HEK293 (cell line): ENCODE measurements at regions not wholly inside any gene's neighbourhood (a gene's known extent, or its start where the extent isn't known, plus 50 kb on each side); places are given as distances from the start of the nearest gene placed in this dataset.

Source experiments
- ZNF174 ChIP-seq: fragments of 450-650 bp; formaldehyde crosslinking; IDR thresholded peaks from 2 replicates; pipeline ENCODE4 v1.5.0; 2017; ENCODE audit warnings: missing biosample characterization, mild to moderate bottlenecking, missing genetic modification characterization
- ZSCAN30 ChIP-seq: fragments of 450-650 bp; IDR thresholded peaks from 2 replicates; pipeline ENCODE4 v1.5.1; 2018; ENCODE audit warnings: missing biosample characterization, mild to moderate bottlenecking, missing genetic modification characterization, moderate library complexity
- TF ChIP-seq, protein P1 (sequence below): fragments of 450-650 bp; formaldehyde crosslinking; IDR thresholded peaks from 2 replicates; pipeline ENCODE4 v1.5.1; 2016; ENCODE audit warnings: missing biosample characterization, missing genetic modification characterization
- TF ChIP-seq, protein P2 (sequence below): fragments of 450-650 bp; formaldehyde crosslinking; IDR thresholded peaks from 2 replicates; pipeline ENCODE4 v1.5.1; 2016; ENCODE audit warnings: missing biosample characterization, missing genetic modification characterization
- TF ChIP-seq, protein P3 (sequence below): fragments of 450-650 bp; formaldehyde crosslinking; IDR thresholded peaks from 2 replicates; pipeline ENCODE4 v1.5.1; 2016; ENCODE audit warnings: missing biosample characterization, missing genetic modification characterization
- TF ChIP-seq, protein P4 (sequence below): fragments of 450-650 bp; formaldehyde crosslinking; IDR thresholded peaks from 2 replicates; pipeline ENCODE4 v1.5.1; 2017; ENCODE audit warnings: missing biosample characterization, missing genetic modification characterization
- TF ChIP-seq, protein P5 (sequence below): fragments of 450-650 bp; formaldehyde crosslinking; IDR thresholded peaks from 2 replicates; pipeline ENCODE4 v1.5.1; 2016; ENCODE audit warnings: missing biosample characterization, missing genetic modification characterization, borderline replicate concordance

DNA sequence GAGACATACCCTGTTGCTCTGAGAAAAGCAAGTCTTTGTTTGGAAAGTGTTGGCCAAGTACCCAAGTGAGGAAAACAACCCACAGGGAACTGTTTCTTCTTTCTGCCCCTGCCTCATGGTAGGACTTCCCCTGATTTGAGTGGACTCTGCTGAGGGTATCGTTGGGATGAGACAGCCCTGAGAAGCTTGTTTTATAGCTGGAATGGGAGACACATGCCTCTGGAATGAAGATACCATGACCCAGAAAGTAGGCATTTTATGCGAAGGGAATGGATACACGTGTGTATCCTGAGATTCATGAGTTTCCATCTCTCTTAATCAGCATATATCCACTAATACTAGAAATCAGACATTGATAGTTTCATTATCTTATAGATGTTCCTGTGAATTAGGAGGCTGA is 382.3 kb downstream of the ATP23 start:
- TF ChIP-seq, protein P1, sequence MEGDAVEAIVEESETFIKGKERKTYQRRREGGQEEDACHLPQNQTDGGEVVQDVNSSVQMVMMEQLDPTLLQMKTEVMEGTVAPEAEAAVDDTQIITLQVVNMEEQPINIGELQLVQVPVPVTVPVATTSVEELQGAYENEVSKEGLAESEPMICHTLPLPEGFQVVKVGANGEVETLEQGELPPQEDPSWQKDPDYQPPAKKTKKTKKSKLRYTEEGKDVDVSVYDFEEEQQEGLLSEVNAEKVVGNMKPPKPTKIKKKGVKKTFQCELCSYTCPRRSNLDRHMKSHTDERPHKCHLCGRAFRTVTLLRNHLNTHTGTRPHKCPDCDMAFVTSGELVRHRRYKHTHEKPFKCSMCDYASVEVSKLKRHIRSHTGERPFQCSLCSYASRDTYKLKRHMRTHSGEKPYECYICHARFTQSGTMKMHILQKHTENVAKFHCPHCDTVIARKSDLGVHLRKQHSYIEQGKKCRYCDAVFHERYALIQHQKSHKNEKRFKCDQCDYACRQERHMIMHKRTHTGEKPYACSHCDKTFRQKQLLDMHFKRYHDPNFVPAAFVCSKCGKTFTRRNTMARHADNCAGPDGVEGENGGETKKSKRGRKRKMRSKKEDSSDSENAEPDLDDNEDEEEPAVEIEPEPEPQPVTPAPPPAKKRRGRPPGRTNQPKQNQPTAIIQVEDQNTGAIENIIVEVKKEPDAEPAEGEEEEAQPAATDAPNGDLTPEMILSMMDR (tag by site-specific recombination) = no peak
- no peak for TF ChIP-seq ZSCAN30 (tag by site-specific recombination)
- TF ChIP-seq, protein P2, sequence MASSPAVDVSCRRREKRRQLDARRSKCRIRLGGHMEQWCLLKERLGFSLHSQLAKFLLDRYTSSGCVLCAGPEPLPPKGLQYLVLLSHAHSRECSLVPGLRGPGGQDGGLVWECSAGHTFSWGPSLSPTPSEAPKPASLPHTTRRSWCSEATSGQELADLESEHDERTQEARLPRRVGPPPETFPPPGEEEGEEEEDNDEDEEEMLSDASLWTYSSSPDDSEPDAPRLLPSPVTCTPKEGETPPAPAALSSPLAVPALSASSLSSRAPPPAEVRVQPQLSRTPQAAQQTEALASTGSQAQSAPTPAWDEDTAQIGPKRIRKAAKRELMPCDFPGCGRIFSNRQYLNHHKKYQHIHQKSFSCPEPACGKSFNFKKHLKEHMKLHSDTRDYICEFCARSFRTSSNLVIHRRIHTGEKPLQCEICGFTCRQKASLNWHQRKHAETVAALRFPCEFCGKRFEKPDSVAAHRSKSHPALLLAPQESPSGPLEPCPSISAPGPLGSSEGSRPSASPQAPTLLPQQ (tag by site-specific recombination) = no peak
- TF ChIP-seq, protein P3, sequence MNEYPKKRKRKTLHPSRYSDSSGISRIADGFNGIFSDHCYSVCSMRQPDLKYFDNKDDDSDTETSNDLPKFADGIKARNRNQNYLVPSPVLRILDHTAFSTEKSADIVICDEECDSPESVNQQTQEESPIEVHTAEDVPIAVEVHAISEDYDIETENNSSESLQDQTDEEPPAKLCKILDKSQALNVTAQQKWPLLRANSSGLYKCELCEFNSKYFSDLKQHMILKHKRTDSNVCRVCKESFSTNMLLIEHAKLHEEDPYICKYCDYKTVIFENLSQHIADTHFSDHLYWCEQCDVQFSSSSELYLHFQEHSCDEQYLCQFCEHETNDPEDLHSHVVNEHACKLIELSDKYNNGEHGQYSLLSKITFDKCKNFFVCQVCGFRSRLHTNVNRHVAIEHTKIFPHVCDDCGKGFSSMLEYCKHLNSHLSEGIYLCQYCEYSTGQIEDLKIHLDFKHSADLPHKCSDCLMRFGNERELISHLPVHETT (tag by site-specific recombination) = no peak
- no peak for TF ChIP-seq ZNF174 (tag by site-specific recombination)
- TF ChIP-seq, protein P4, sequence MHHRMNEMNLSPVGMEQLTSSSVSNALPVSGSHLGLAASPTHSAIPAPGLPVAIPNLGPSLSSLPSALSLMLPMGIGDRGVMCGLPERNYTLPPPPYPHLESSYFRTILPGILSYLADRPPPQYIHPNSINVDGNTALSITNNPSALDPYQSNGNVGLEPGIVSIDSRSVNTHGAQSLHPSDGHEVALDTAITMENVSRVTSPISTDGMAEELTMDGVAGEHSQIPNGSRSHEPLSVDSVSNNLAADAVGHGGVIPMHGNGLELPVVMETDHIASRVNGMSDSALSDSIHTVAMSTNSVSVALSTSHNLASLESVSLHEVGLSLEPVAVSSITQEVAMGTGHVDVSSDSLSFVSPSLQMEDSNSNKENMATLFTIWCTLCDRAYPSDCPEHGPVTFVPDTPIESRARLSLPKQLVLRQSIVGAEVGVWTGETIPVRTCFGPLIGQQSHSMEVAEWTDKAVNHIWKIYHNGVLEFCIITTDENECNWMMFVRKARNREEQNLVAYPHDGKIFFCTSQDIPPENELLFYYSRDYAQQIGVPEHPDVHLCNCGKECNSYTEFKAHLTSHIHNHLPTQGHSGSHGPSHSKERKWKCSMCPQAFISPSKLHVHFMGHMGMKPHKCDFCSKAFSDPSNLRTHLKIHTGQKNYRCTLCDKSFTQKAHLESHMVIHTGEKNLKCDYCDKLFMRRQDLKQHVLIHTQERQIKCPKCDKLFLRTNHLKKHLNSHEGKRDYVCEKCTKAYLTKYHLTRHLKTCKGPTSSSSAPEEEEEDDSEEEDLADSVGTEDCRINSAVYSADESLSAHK = no peak
- TF ChIP-seq, protein P5, sequence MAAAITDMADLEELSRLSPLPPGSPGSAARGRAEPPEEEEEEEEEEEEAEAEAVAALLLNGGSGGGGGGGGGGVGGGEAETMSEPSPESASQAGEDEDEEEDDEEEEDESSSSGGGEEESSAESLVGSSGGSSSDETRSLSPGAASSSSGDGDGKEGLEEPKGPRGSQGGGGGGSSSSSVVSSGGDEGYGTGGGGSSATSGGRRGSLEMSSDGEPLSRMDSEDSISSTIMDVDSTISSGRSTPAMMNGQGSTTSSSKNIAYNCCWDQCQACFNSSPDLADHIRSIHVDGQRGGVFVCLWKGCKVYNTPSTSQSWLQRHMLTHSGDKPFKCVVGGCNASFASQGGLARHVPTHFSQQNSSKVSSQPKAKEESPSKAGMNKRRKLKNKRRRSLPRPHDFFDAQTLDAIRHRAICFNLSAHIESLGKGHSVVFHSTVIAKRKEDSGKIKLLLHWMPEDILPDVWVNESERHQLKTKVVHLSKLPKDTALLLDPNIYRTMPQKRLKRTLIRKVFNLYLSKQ = no peak
